SK-N-MC (cell line): ENCODE measurements at regions not wholly inside any gene's neighbourhood (a gene's known extent, or its start where the extent isn't known, plus 50 kb on each side); places are given as distances from the start of the nearest gene placed in this dataset.

ENCODE experiments used
- DNase-seq: peaks from one replicate; pipeline ENCODE4 v3.0.0-alpha.2; 2011; ENCODE audit warnings: low read depth, low spot score
- H3K27ac ChIP-seq: fragments of 200-600 bp; sonication (generic); 2 replicates; pipeline ENCODE4 v1.5.1; 2016; ENCODE audit warnings: mixed run types
- H3K36me3 ChIP-seq: fragments of 200-600 bp; sonication (generic); 2 replicates; pipeline ENCODE4 v1.6.1; 2017; ENCODE audit warnings: antibody characterized with exemption, low read length, mixed read lengths; ENCODE audit not compliant: insufficient read depth
- H3K4me3 ChIP-seq: fragments of 200-600 bp; sonication (generic); 2 replicates; pipeline ENCODE4 v1.5.1; 2016
- H3K9ac ChIP-seq: fragments of 200-600 bp; sonication (generic); 2 replicates; pipeline ENCODE4 v1.8.0; 2017; ENCODE audit warnings: mixed run types, mixed read lengths; ENCODE audit not compliant: insufficient read length
- H3K9me3 ChIP-seq: fragments of 200-600 bp; sonication (generic); 2 replicates; pipeline ENCODE4 v1.6.1; 2017; ENCODE audit warnings: low read depth, mild to moderate bottlenecking, antibody characterized with exemption, low read length, moderate library complexity, mixed read lengths
- EZH2 ChIP-seq: fragments of 200-600 bp; sonication (generic); IDR thresholded peaks from one replicate; pipeline ENCODE4 v1.6.1; 2017; ENCODE audit warnings: antibody characterized with exemption
- FOXP2 ChIP-seq: optimal IDR thresholded peaks from 2 replicates; pipeline ENCODE3; 2011; ENCODE audit warnings: mild to moderate bottlenecking, moderate library complexity; ENCODE audit not compliant: insufficient read depth; ENCODE audit errors: extremely low read length, control extremely low read depth
- POLR2AphosphoS5 ChIP-seq: IDR thresholded peaks from 2 replicates; pipeline ENCODE4 v1.6.1; 2012; ENCODE audit warnings: mild to moderate bottlenecking, low read depth, low read length, borderline replicate concordance

GRCh38 chr2:120454654-120455385, 108.9 kb downstream of the INHBB start:
- H3K27ac ChIP-seq = no peak overlapping the region
- no peak for DNase-seq
- H3K9me3 ChIP-seq = no peaks in the 10 kb centered on the region
- no peak overlapping the region for H3K9ac ChIP-seq
- TF ChIP-seq EZH2 = no peak
- no peak for TF ChIP-seq POLR2AphosphoS5
- no peak for TF ChIP-seq FOXP2
- H3K36me3 ChIP-seq = no peaks in the 10 kb centered on the region
- no peak overlapping the region for H3K4me3 ChIP-seq

- Histone ChIP-seq H3K4me3 (no peak overlapping the region), H3K9ac (no peak overlapping the region), H3K36me3 (no peaks in the 10 kb centered on the region), H3K9me3 (no peaks in the 10 kb centered on the region), H3K27ac (no peak overlapping the region)
- TF ChIP-seq EZH2 = no peak
- no peak for TF ChIP-seq FOXP2
- no peak for TF ChIP-seq POLR2AphosphoS5
- no peak for DNase-seq
Measured at GRCh38 chr2:120455390-120455789, 109.5 kb downstream of the INHBB start.

- Histone ChIP-seq H3K9ac (no peak overlapping the region), H3K4me3 (no peak overlapping the region), H3K27ac (no peak overlapping the region), H3K9me3 (no peaks in the 10 kb centered on the region), H3K36me3 (no peaks in the 10 kb centered on the region)
- TF ChIP-seq FOXP2 = no peak
- no peak for TF ChIP-seq POLR2AphosphoS5
- no peak for TF ChIP-seq EZH2
- no peak for DNase-seq
Measured at GRCh38 chr2:120456867-120457266, 110.9 kb downstream of the INHBB start.

GRCh38 chr2:120460511-120460910, 114.6 kb downstream of the INHBB start:
- no peak for TF ChIP-seq POLR2AphosphoS5
- no peak for TF ChIP-seq EZH2
- TF ChIP-seq FOXP2 = no peak
- H3K9ac ChIP-seq = no peak overlapping the region

GRCh38 chr2:120461092-120461491, 115.2 kb downstream of the INHBB start:
- Histone ChIP-seq H3K27ac (no peak overlapping the region), H3K9me3 (no peaks in the 10 kb centered on the region), H3K9ac (no peak overlapping the region), H3K36me3 (no peaks in the 10 kb centered on the region), H3K4me3 (no peak overlapping the region)
- TF ChIP-seq EZH2 = no peak
- no peak for TF ChIP-seq POLR2AphosphoS5
- no peak for TF ChIP-seq FOXP2
- DNase-seq = no peak

More at GRCh38 chr2:120460511-120460910, 114.6 kb downstream of the INHBB start:
- no peaks in the 10 kb centered on the region for H3K9me3 ChIP-seq
- H3K4me3 ChIP-seq = no peak overlapping the region
- H3K27ac ChIP-seq = no peak overlapping the region
- no peak for DNase-seq
- H3K36me3 ChIP-seq = no peaks in the 10 kb centered on the region

GRCh38 chr2:120461546-120462537, 115.9 kb downstream of the INHBB start:
- no peak overlapping the region for H3K27ac ChIP-seq
- TF ChIP-seq EZH2 = no peak
- no peak for TF ChIP-seq FOXP2
- H3K4me3 ChIP-seq = no peak overlapping the region
- DNase-seq = no peak
- H3K36me3 ChIP-seq = no peaks in the 10 kb centered on the region
- H3K9me3 ChIP-seq = no peaks in the 10 kb centered on the region
- no peak overlapping the region for H3K9ac ChIP-seq

- Histone ChIP-seq H3K9me3 (no peaks in the 10 kb centered on the region), H3K4me3 (no peak overlapping the region), H3K36me3 (no peaks in the 10 kb centered on the region), H3K9ac (no peak overlapping the region), H3K27ac (no peak overlapping the region)
- no peak for DNase-seq
- TF ChIP-seq FOXP2 (no peak), POLR2AphosphoS5 (no peak), EZH2 (no peak)
Measured at GRCh38 chr2:120463527-120463926, 117.6 kb downstream of the INHBB start.

GRCh38 chr2:120463996-120464395, 118.1 kb downstream of the INHBB start:
- TF ChIP-seq EZH2 (no peak), POLR2AphosphoS5 (no peak), FOXP2 (no peak)
- Histone ChIP-seq H3K9me3 (no peaks in the 10 kb centered on the region), H3K27ac (no peak overlapping the region), H3K9ac (no peak overlapping the region), H3K4me3 (no peak overlapping the region), H3K36me3 (no peaks in the 10 kb centered on the region)
- no peak for DNase-seq

GRCh38 chr2:120464448-120464931, 118.6 kb downstream of the INHBB start:
- H3K36me3 ChIP-seq = no peaks in the 10 kb centered on the region
- H3K9me3 ChIP-seq = no peaks in the 10 kb centered on the region
- H3K9ac ChIP-seq = no peak overlapping the region
- no peak overlapping the region for H3K27ac ChIP-seq
- H3K4me3 ChIP-seq = no peak overlapping the region
- TF ChIP-seq POLR2AphosphoS5 (no peak), FOXP2 (no peak), EZH2 (no peak)
- DNase-seq = no peak
